Body of pancreas (tissue), 4 donors: ENCODE measurements at regions not wholly inside any gene's neighbourhood (a gene's known extent, or its start where the extent isn't known, plus 50 kb on each side); places are given as distances from the start of the nearest gene placed in this dataset.
A peak's percentile ranks its signal among the peaks of the same experiment; 100 is the strongest.

ENCODE experiments used
- ATAC-seq: fragments of 150-250 bp; one replicate; pipeline ENCODE4 v1.9.1; 2016
- DNase-seq, 4 donors: peaks; one replicate each; pipeline ENCODE4 v3.0.0-alpha.2; 2019
- H3K27ac ChIP-seq, 4 donors: fragments of 200-600 bp; sonication (generic); 1 replicate in 3 of 4; 2 replicates in 1 of 4; pipeline versions ENCODE4 v1.5.1 to v1.6.1; 2016 to 2019; ENCODE audit warnings: mild to moderate bottlenecking in 1 of 4, mixed read lengths in 1 of 4, moderate library complexity in 1 of 4
- H3K27me3 ChIP-seq, 2 donors: fragments of 200-600 bp; sonication (generic); one replicate each; pipeline ENCODE4 v1.6.0; 2016; ENCODE audit warnings: mild to moderate bottlenecking in 1 of 2
- H3K36me3 ChIP-seq, 2 donors: fragments of 200-600 bp; sonication (generic); replicated peaks in 1 of 2; 2 replicates each; pipeline ENCODE4 v1.5.1; 2016; ENCODE audit warnings: low read depth in 2 of 2; ENCODE audit not compliant: insufficient read depth in 1 of 2
- H3K4me1 ChIP-seq: fragments of 200-600 bp; sonication (generic); one replicate; pipeline ENCODE4 v1.6.0; 2016
- H3K4me3 ChIP-seq, 2 donors: fragments of 200-600 bp; sonication (generic); 1 replicate in 1 of 2; 2 replicates in 1 of 2; pipeline ENCODE4 v1.5.1; 2016 to 2019
- H3K9me3 ChIP-seq, 3 donors: fragments of 200-600 bp; sonication (generic); 1 replicate in 2 of 3; 2 replicates in 1 of 3; pipeline ENCODE4 v1.5.1; 2016
- CTCF ChIP-seq, 7 experiments: fragments of 450-650 bp in 4 of 7; fragments of 200-600 bp in 3 of 7; sonication (generic) in 3 of 7; IDR thresholded peaks; one replicate each; pipeline ENCODE4 v1.5.1; 2016 to 2019; ENCODE audit warnings: antibody characterized with exemption in 7 of 7
- POLR2A ChIP-seq, 3 donors: fragments of 450-650 bp; IDR thresholded peaks; one replicate each; pipeline ENCODE4 v1.6.1; 2016; ENCODE audit warnings: antibody characterized with exemption in 3 of 3, mild to moderate bottlenecking in 2 of 3
- WGBS, 2 donors: methylation state at CpG; one replicate each; pipeline ENCODE4 v1.1.5; 2017; 5-methylcytosine and 5-hydroxymethylcytosine counted together
- intact Hi-C: fragments of 100-400 bp; cut with DNase I; formaldehyde crosslinking; loops from one replicate; pipeline ENCODE4 v1.15.1; 2023

- Histone ChIP-seq H3K36me3 (no peaks in the 10 kb centered on the region), H3K27me3 (peaks cover 0 to 2% of the 10 kb centered on the region in 2 donors), H3K4me1 (no peaks in the 10 kb centered on the region), H3K9me3 (no peaks in the 10 kb centered on the region), H3K27ac (no peak overlapping the region), H3K4me3 (no peak overlapping the region)
- no peak for TF ChIP-seq CTCF (IDR thresholded peaks at IDR 0.05)
- TF ChIP-seq POLR2A (IDR thresholded peaks at IDR 0.05), result no peak
- 51 to 62% methylated on average over 9 of the region's 9 CpGs for WGBS, 2 donors
- intact Hi-C loops, result no loop called here
- ATAC-seq (no peak), DNase-seq (peak in 1 of 4 donors; percentile 8)
These were observed 150.7 kb downstream of the BRD1 start for GRCh38 chr22:49676783-49677494.

GRCh38 chr22:49676230-49676629 is 151.4 kb downstream of the BRD1 start:
- WGBS, 2 donors, result 45 to 47% methylated on average over 4 to 5 of the region's 5 CpGs
- no peaks in the 10 kb centered on the region for H3K36me3 ChIP-seq
- no peak for ATAC-seq
- DNase-seq, result no peak
- TF ChIP-seq POLR2A (IDR thresholded peaks at IDR 0.05) (no peak), CTCF (IDR thresholded peaks at IDR 0.05) (no peak)
- no peak overlapping the region for H3K4me3 ChIP-seq
- H3K27me3 ChIP-seq, result peaks cover 0 to 9% of the 10 kb centered on the region in 2 donors
- H3K4me1 ChIP-seq, result no peaks in the 10 kb centered on the region
- H3K9me3 ChIP-seq, result no peaks in the 10 kb centered on the region
- H3K27ac ChIP-seq, result no peak overlapping the region
- intact Hi-C loops, result no loop called here

GRCh38 chr22:49674479-49675050 is 153.1 kb downstream of the BRD1 start:
- Histone ChIP-seq H3K27me3 (peaks cover 0 to 16% of the 10 kb centered on the region in 2 donors), H3K27ac (no peak overlapping the region), H3K4me3 (no peak overlapping the region), H3K4me1 (no peaks in the 10 kb centered on the region), H3K9me3 (no peaks in the 10 kb centered on the region), H3K36me3 (no peaks in the 10 kb centered on the region)
- no peak for TF ChIP-seq POLR2A (IDR thresholded peaks at IDR 0.05)
- TF ChIP-seq CTCF (IDR thresholded peaks at IDR 0.05), result no peak
- intact Hi-C loops, result no loop called here
- WGBS, 2 donors, result 74 to 79% methylated on average over 12 of the region's 12 CpGs
- ATAC-seq, result no peak
- peak in 1 of 4 donors; percentile 4 for DNase-seq

- no peak overlapping the region for H3K27ac ChIP-seq
- ATAC-seq, result no peak
- H3K9me3 ChIP-seq, result no peaks in the 10 kb centered on the region
- no peaks in the 10 kb centered on the region for H3K4me1 ChIP-seq
- no peaks in the 10 kb centered on the region for H3K36me3 ChIP-seq
- TF ChIP-seq CTCF (IDR thresholded peaks at IDR 0.05), result no peak
- TF ChIP-seq POLR2A (IDR thresholded peaks at IDR 0.05), result no peak
- intact Hi-C loops, result no loop called here
- peaks cover 0 to 22% of the 10 kb centered on the region in 2 donors for H3K27me3 ChIP-seq
- DNase-seq, result no peak
- 24 to 36% methylated on average over 14 of the region's 14 CpGs for WGBS, 2 donors
- no peak overlapping the region for H3K4me3 ChIP-seq
These were observed 154.6 kb downstream of the BRD1 start for GRCh38 chr22:49673048-49673447.
